H9 (cell line): ENCODE measurements at regions not wholly inside any gene's neighbourhood (a gene's known extent, or its start where the extent isn't known, plus 50 kb on each side); places are given as distances from the start of the nearest gene placed in this dataset.

ENCODE experiments used
- DNase-seq: peaks from one replicate; pipeline ENCODE4 v3.0.0-alpha.2; 2017
- H2AFZ ChIP-seq: one replicate; pipeline ENCODE4 v1.6.1; 2013; ENCODE audit warnings: mild to moderate bottlenecking, low read length, control low read depth, moderate library complexity
- H2AK5ac ChIP-seq: 2 replicates; pipeline ENCODE4 v1.6.1; 2013; ENCODE audit warnings: low read length, control low read depth, mixed read lengths; ENCODE audit not compliant: insufficient read length
- H2BK120ac ChIP-seq: one replicate; pipeline ENCODE4 v1.6.1; 2013; ENCODE audit warnings: low read depth, mild to moderate bottlenecking, low read length, control low read depth, inconsistent platforms; ENCODE audit not compliant: poor library complexity, severe bottlenecking
- H2BK12ac ChIP-seq: 2 replicates; pipeline ENCODE4 v1.6.1; 2013; ENCODE audit warnings: low read length, control low read depth, mixed read lengths, low read depth; ENCODE audit not compliant: insufficient read length
- H2BK15ac ChIP-seq: 2 replicates; pipeline ENCODE4 v1.6.1; 2013; ENCODE audit warnings: low read depth, low read length, control low read depth
- H2BK20ac ChIP-seq: one replicate; pipeline ENCODE4 v1.6.1; 2013; ENCODE audit warnings: low read depth, mild to moderate bottlenecking, low read length, control low read depth, inconsistent platforms; ENCODE audit not compliant: poor library complexity, severe bottlenecking
- H2BK5ac ChIP-seq: 2 replicates; pipeline ENCODE4 v1.6.1; 2013; ENCODE audit warnings: low read length, control low read depth, mixed read lengths; ENCODE audit not compliant: insufficient read length
- H3K14ac ChIP-seq: 2 replicates; pipeline ENCODE4 v1.6.1; 2013; ENCODE audit warnings: low read length, control low read depth; ENCODE audit not compliant: insufficient read depth
- H3K18ac ChIP-seq: 2 replicates; pipeline ENCODE4 v1.6.1; 2013; ENCODE audit warnings: low read depth, mild to moderate bottlenecking, mixed read lengths, low read length, control low read depth; ENCODE audit not compliant: insufficient read length
- H3K23ac ChIP-seq: 2 replicates; pipeline ENCODE4 v1.6.1; 2013; ENCODE audit warnings: low read length, control low read depth, mixed read lengths, low read depth; ENCODE audit not compliant: insufficient read length
- H3K23me2 ChIP-seq: 2 replicates; pipeline ENCODE4 v1.6.1; 2013; ENCODE audit warnings: low read depth, mild to moderate bottlenecking, mixed read lengths, low read length, control low read depth; ENCODE audit not compliant: insufficient read length, poor library complexity, severe bottlenecking
- H3K27ac ChIP-seq: 2 replicates; pipeline ENCODE4 v1.5.1; 2013; ENCODE audit warnings: low read length, control low read depth, mixed read lengths, low read depth; ENCODE audit not compliant: insufficient read length
- H3K27me3 ChIP-seq: 2 replicates; pipeline ENCODE4 v1.6.1; 2013; ENCODE audit warnings: low read length, control low read depth, inconsistent platforms; ENCODE audit not compliant: insufficient read depth
- H3K4ac ChIP-seq: 2 replicates; pipeline ENCODE4 v1.6.1; 2013; ENCODE audit warnings: low read depth, mild to moderate bottlenecking, control low read depth, inconsistent platforms, low read length, moderate library complexity
- H3K4me1 ChIP-seq: 2 replicates; pipeline ENCODE4 v1.6.1; 2013; ENCODE audit warnings: low read length, control low read depth, inconsistent platforms; ENCODE audit not compliant: insufficient read depth
- H3K4me2 ChIP-seq: 2 replicates; pipeline ENCODE4 v1.6.1; 2013; ENCODE audit warnings: low read length, control low read depth, mixed read lengths; ENCODE audit not compliant: insufficient read length, insufficient read depth
- H3K56ac ChIP-seq: 2 replicates; pipeline ENCODE4 v1.6.1; 2013; ENCODE audit warnings: low read depth, mild to moderate bottlenecking, mixed read lengths, low read length, control low read depth; ENCODE audit not compliant: insufficient read length
- H3K79me1 ChIP-seq: 2 replicates; pipeline ENCODE4 v1.6.1; 2013; ENCODE audit warnings: low read depth, mild to moderate bottlenecking, moderate library complexity, low read length, control low read depth, inconsistent platforms; ENCODE audit not compliant: insufficient read depth, poor library complexity, severe bottlenecking
- H3K79me2 ChIP-seq: 2 replicates; pipeline ENCODE4 v1.6.1; 2013; ENCODE audit warnings: low read length, control low read depth, inconsistent platforms; ENCODE audit not compliant: insufficient read depth
- H3K9ac ChIP-seq: 2 replicates; pipeline ENCODE4 v1.6.1; 2013; ENCODE audit warnings: low read length, control low read depth, mixed read lengths; ENCODE audit not compliant: insufficient read length; ENCODE audit errors: extremely low read depth
- H3K9me3 ChIP-seq: one replicate; pipeline ENCODE4 v1.6.1; 2013; ENCODE audit warnings: low read depth, low read length, inconsistent platforms; ENCODE audit not compliant: control insufficient read depth
- H3T11ph ChIP-seq: one replicate; pipeline ENCODE4 v1.6.1; 2013; ENCODE audit warnings: mild to moderate bottlenecking, low read length, control low read depth, inconsistent platforms
- H4K20me1 ChIP-seq: one replicate; pipeline ENCODE4 v1.6.1; 2013; ENCODE audit not compliant: control insufficient read depth, insufficient read length, insufficient read depth
- H4K5ac ChIP-seq: 2 replicates; pipeline ENCODE4 v1.6.1; 2013; ENCODE audit warnings: low read depth, mild to moderate bottlenecking, mixed read lengths, low read length, control low read depth; ENCODE audit not compliant: insufficient read length
- H4K8ac ChIP-seq: replicated peaks from 2 replicates; pipeline ENCODE4 v1.6.1; 2013; ENCODE audit warnings: low read length, control low read depth, mixed read lengths, low read depth; ENCODE audit not compliant: insufficient read length
- H4K91ac ChIP-seq: 2 replicates; pipeline ENCODE4 v1.6.1; 2013; ENCODE audit warnings: low read depth, mild to moderate bottlenecking, moderate library complexity, mixed read lengths, low read length, control low read depth; ENCODE audit not compliant: insufficient read length
- H3K27ac Mint-ChIP-seq, 3 experiments: 2 replicates in 2 of 3; 3 replicates in 1 of 3; pipeline ENCODE4 v1.8.0; 2020 to 2021; ENCODE audit warnings: mixed read lengths in 3 of 3, mild to moderate bottlenecking in 1 of 3, moderate library complexity in 1 of 3
- H3K27me3 Mint-ChIP-seq: 2 replicates; pipeline ENCODE4 v1.8.0; 2021; ENCODE audit warnings: low read depth, mild to moderate bottlenecking, moderate library complexity, mixed read lengths
- H3K36me3 Mint-ChIP-seq, 3 experiments: 2 replicates in 2 of 3; 3 replicates in 1 of 3; pipeline ENCODE4 v1.8.0; 2020 to 2021; ENCODE audit warnings: low read depth in 3 of 3, mixed read lengths in 3 of 3; ENCODE audit not compliant: insufficient read depth in 1 of 3
- H3K4me1 Mint-ChIP-seq, 2 experiments: 2 replicates each; pipeline ENCODE4 v1.8.0; 2020; ENCODE audit warnings: mixed read lengths in 2 of 2
- H3K4me3 Mint-ChIP-seq, 2 experiments: 2 replicates in 1 of 2; 3 replicates in 1 of 2; pipeline ENCODE4 v1.8.0; 2020 to 2021; ENCODE audit warnings: mild to moderate bottlenecking in 2 of 2, mixed read lengths in 2 of 2, moderate library complexity in 1 of 2
- H3K9me3 Mint-ChIP-seq, 2 experiments: 2 replicates in 1 of 2; 3 replicates in 1 of 2; pipeline ENCODE4 v1.8.0; 2020; ENCODE audit warnings: mild to moderate bottlenecking in 2 of 2, mixed read lengths in 2 of 2, moderate library complexity in 1 of 2
- CTCF ChIP-seq: fragments of 200-600 bp; sonication (generic); conservative IDR thresholded peaks from 3 replicates; pipeline ENCODE4 v1.8.0; 2021; ENCODE audit warnings: antibody characterized with exemption, mild to moderate bottlenecking
- whole genome bisulfite sequencing: extraction: QIAGEN DNeasy Blood & Tissue Kit; methylation state at CpG from one replicate; pipeline ENCODE4 v1.1.7; 2013; ENCODE audit warnings: missing lambda C conversion rate, low lambda C conversion rate, mixed read lengths; ENCODE audit not compliant: insufficient read length; ENCODE audit errors: extremely low coverage; 5-methylcytosine and 5-hydroxymethylcytosine counted together

- no peak overlapping the region for H3K23ac ChIP-seq
- H3K79me2 ChIP-seq: no peaks in the 10 kb centered on the region
- no peak overlapping the region for H4K5ac ChIP-seq
- H3K9me3 Mint-ChIP-seq: no peaks in the 10 kb centered on the region; a peak in 1 of 5 replicates
- no peak overlapping the region for H2AFZ ChIP-seq
- H3K56ac ChIP-seq: no peak overlapping the region
- TF ChIP-seq CTCF: no peak
- no peak for DNase-seq
- H3K4ac ChIP-seq: no peak overlapping the region
- H3K4me2 ChIP-seq: no peak overlapping the region
- H2BK15ac ChIP-seq: no peak overlapping the region
- no CpG with 5 or more reads among the region's 4 CpGs for WGBS
- no peaks in the 10 kb centered on the region; the same call in none of the 2 replicates for H3K27me3 Mint-ChIP-seq
- H3T11ph ChIP-seq: no peak overlapping the region
- H3K27ac ChIP-seq: no peak overlapping the region
- peaks cover 0 to 2% of the 10 kb centered on the region in 2 experiments; a peak in 2 of 4 replicates for H3K4me1 Mint-ChIP-seq
- H2AK5ac ChIP-seq: no peak overlapping the region
- no peaks in the 10 kb centered on the region for H4K20me1 ChIP-seq
- no peak overlapping the region for H3K4me3 Mint-ChIP-seq
- no peak overlapping the region for H3K9ac ChIP-seq
- no peaks in the 10 kb centered on the region for H3K27me3 ChIP-seq
- H2BK120ac ChIP-seq: no peak overlapping the region
- H3K18ac ChIP-seq: no peak overlapping the region
- H3K14ac ChIP-seq: no peak overlapping the region
- H3K4me1 ChIP-seq: no peaks in the 10 kb centered on the region
- H2BK20ac ChIP-seq: no peak overlapping the region
- H2BK5ac ChIP-seq: no peak overlapping the region
- no peak overlapping the region for H4K8ac ChIP-seq
- H3K27ac Mint-ChIP-seq: no peak overlapping the region
- no peaks in the 10 kb centered on the region for H3K79me1 ChIP-seq
- H3K9me3 ChIP-seq: no peaks in the 10 kb centered on the region
- H4K91ac ChIP-seq: no peak overlapping the region
- no peaks in the 10 kb centered on the region for H3K36me3 Mint-ChIP-seq
- no peak overlapping the region for H2BK12ac ChIP-seq
- H3K23me2 ChIP-seq: no peaks in the 10 kb centered on the region
Measured at GRCh38 chr3:39750712-39751111, 58.7 kb upstream of the MYRIP start.
